Right renal pelvis (tissue), 4 donors: ENCODE measurements at regions not wholly inside any gene's neighbourhood (a gene's known extent, or its start where the extent isn't known, plus 50 kb on each side); places are given as distances from the start of the nearest gene placed in this dataset.
A peak's percentile ranks its signal among the peaks of the same experiment; 100 is the strongest.

Source experiments
- DNase-seq, 4 donors: peaks; one replicate each; pipeline ENCODE4 v3.0.0-alpha.2; 2013; ENCODE audit warnings: low read depth in 4 of 4, low spot score in 3 of 4, missing footprints in 1 of 4

GRCh38 chr6:44599672-44600071 lies 212.2 kb downstream of the CDC5L start:
- no peak for DNase-seq

DNA sequence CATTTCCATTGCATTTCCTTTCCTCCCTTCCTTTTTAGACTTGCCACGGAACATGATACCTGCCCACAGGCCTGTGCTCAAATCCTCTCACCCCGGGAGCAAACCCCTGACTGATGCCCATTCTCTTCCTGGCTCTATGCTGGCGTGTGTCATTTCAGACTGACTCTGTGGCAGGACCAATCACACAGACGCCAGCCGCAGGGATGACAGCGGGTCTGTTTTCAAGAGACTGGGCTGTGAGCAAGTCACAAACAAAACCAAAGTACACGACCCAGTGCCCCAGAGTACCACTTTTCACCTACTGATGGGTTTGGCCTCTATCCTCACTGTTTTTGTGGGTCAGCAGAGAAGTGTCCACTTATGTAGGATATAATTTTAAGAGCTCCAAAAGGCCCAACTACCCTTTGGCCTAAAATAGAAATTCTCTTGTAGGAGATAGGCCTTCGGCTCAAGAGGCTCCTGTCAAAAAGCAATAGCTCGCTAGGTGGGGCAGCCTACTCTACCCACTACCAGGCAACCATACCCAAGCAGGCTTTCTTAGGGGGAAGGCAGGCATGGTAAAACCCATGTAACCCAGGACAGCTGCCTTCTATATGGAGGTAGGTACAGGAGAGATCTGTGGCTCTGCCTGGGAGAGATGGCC lies 215.7 kb downstream of the CDC5L start:
- DNase-seq = no peak

- no peak for DNase-seq
Measured at GRCh38 chr6:44606504-44606903, 219.0 kb downstream of the CDC5L start.

DNA sequence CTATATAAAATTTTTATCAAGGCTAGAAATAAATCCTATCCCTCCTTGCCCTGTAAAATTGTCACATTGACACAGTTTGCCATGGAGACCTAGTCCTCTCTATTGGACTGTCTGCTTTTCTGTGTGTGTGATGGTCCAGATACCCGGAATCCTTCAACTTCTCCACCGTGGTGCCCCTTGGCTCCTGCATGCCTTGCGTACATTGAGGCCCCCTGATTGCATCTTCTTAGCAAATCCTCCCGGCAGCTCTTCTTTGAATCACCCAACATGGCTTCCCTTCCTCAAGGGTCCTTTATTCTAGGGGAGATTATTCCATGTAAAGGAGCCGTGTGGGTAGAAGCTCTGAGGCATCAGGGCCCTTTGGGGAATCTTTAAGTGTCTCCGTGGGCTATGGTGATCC lies 219.5 kb downstream of the CDC5L start:
- DNase-seq = no peak

GRCh38 chr6:44608175-44608574 lies 220.7 kb downstream of the CDC5L start:
- no peak for DNase-seq

GRCh38 chr6:44609051-44609612 lies 221.6 kb downstream of the CDC5L start:
- DNase-seq = no peak

DNA sequence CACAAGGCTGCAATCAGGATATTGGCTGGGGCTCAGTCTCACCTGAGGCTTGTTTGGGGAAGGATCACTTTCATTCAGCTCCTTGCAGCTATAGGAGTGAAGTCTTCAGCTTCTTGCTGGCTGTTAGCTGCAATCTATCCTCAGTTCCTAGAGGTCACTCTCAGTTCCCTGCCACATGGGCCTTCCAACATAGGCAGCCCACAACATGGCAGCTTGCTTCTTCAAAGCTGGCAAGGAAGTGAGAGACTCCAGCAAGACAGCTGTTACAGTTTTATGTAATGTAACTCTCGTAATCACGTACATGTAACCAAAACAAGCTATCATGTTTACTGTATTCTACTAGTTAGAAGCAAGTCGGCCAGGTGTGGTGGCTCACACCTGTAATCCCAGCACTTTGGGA lies 226.9 kb downstream of the CDC5L start:
- DNase-seq = no peak

GRCh38 chr6:44615621-44616020 lies 228.1 kb downstream of the CDC5L start:
- no peak for DNase-seq

DNA sequence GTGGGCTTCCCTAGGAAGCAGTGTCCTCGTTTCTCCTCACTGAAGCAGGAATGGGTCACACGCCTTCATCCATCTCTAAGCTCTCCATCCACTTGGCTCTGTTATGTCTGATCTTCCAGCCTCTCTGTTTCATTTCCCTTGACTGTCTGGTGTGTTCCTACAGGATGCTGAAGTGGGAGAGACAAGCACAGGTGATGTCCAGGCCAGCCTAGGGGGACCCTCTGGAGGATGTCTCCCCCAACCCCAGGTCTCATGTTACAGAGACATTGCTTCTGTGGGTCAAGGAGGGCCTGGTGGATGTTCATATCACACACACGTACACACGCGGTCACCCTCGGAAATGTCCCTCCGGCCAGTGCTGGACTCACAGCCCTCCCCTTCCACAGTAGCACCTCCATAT lies 229.9 kb downstream of the CDC5L start:
- DNase-seq = no peak

- DNase-seq = no peak
Measured at GRCh38 chr6:44618371-44618770, 230.9 kb downstream of the CDC5L start.

DNA sequence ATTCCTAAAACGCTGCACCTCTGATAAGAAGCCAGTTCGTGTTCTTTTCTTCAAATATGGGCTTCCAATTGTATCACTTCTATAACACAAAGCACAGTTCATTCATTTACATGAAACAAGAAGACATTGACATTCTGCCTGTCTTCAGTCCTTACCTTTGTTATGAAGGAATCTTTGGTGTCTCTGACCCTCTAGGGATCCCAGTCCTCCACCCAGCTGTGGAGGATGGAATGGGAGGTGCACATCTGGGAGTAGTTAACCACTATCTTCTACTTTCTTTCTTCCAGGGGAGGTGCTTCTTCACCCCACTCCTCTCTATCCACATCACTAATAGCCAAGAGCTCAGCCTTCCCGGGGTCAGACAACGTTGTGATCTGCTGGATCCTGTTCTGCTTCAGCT lies 233.4 kb downstream of the CDC5L start:
- DNase-seq = no peak

GRCh38 chr6:44621846-44622245 lies 234.3 kb downstream of the CDC5L start:
- no peak for DNase-seq

- no peak for DNase-seq
Measured at GRCh38 chr6:44622555-44622954, 235.0 kb downstream of the CDC5L start.

- no peak for DNase-seq
Measured at GRCh38 chr6:44622956-44623355, 235.4 kb downstream of the CDC5L start.

DNA sequence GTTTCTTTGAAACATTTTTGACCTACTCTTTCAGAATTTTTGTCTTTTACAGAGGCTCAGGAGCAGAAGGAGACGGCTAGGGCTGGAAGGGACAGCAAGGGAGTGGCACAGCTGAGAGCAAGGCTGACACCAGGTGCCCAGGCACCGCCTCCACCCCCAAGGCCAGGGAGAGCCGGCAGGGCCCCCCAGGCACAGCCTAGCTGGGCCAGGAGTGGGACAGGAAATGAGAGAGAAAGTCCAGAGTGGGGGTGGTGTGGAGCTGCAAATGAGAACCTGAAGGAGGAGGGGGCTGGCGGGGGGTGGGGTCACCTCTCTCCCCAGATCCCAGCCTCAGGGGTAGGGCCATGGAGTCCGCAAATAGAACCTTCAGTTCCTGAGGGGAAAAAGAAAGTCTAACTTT lies 236.7 kb downstream of the CDC5L start:
- DNase-seq = no peak

DNA sequence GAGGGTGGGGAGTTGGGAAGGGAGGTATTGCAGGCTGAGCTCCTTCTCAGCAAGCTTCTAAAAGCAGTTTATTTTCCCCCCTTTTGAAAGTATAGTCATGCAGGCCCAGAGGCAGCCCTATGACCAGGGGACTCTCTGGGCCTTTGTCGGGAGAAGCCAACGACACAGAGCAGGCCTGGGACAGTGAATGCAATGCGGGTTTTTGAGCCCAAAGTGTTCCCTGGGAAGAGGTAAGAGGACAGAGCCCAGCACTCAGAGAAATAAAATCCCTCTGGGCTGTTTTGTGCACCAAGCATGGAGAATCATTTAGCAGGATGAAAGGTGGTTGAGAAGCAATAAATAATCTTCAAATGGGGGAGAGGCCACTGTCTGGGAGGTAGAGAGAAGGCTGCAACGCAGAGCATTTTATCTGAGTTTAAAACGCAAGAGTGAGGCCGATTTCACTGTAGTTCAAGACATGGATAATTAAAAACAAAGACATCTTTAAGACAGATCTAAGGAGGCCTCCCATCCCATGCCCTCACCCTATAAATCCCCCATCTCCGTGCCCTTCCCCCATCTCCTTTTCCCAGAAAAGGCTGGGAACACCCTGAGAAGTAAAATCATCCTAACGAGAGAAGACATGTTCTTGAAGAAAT lies 237.5 kb downstream of the CDC5L start:
- DNase-seq = peak in 3 of 4 donors; percentile 23 to 28 (median 26)

DNA sequence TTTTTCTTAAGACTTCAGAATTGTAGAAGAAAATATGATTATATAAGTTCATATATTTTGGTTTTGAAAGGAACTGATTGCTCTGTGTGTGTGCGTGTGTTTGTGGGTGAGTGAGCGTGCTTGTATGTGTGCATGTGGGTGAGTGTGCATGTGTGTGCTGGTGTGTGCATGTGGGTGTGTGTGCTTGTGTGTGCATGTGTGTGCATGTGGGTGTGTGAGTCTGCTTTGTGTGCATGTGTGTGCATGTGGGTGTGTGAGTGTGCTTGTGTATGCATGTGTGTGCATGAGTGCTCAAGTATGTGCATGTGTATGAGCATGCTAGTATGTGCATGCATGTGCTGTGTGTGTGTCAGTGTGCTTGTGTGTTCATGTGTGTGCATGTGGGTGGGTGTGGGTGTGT lies 238.5 kb downstream of the CDC5L start:
- no peak for DNase-seq

GRCh38 chr6:44626616-44627015 lies 239.1 kb downstream of the CDC5L start:
- DNase-seq = no peak

DNA sequence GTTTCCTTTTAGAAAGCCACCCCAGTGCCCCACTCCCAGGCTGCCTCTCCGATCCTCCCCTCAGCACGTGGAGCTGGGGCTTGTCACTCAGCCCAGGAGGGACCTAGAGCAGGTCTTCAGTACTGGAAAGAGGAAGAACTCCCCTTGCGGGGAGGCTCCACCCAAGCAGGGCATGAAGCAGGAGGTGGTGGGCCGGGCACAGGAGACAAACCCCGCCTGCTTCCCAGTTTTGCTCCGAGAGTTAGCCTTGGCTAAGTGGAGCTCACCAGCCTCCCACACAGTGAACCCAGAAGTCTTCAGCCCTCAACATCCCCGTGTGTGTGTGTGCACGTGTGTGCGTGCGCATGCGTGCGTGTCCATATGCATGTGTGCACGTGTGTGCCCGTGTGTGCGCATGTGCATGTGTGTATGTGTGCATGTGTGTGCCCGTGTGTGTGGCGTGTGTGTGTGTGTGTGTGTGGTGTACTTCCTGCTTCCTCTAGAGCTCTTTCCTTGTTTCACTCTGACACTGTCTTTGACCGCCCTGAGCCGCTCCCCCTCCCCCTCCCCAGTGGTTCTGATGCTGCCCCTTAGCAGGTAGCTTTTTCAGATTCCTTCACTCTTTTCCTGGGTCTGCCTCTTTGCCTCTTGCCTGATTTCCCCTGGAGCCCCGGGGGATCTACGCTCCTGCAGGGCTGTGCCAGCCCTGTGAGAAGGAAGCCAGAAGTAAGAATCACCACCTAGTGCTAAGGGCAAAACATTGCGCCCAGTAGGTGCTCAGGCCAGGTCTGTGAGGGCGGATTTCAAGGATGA lies 239.8 kb downstream of the CDC5L start:
- no peak for DNase-seq

GRCh38 chr6:44627883-44628271 lies 240.4 kb downstream of the CDC5L start:
- DNase-seq = no peak

GRCh38 chr6:44628347-44628746 lies 240.8 kb downstream of the CDC5L start:
- DNase-seq = no peak

GRCh38 chr6:44629636-44630035 lies 242.1 kb downstream of the CDC5L start:
- no peak for DNase-seq
